Activated T-helper 2 cell treated with anti-CD3 and anti-CD28 coated beads, Interferon-gamma antibody, Interleukin-2, Interleukin-4, amounts not matched to agents 10 μg/mL and 5 μg/mL and 100 μg/mL, durations not matched to agents 14 hours and 24 hours and 36 hours (primary cell): ENCODE measurements at regions not wholly inside any gene's neighbourhood (a gene's known extent, or its start where the extent isn't known, plus 50 kb on each side); places are given as distances from the start of the nearest gene placed in this dataset.

Experiments used
- DNase-seq: peaks from one replicate; pipeline ENCODE4 v3.0.0; 2021; ENCODE audit warnings: low spot score
- H3K27ac Mint-ChIP-seq: one replicate; pipeline ENCODE4 v1.8.0; 2021; ENCODE audit warnings: mixed read lengths
- H3K27me3 Mint-ChIP-seq: one replicate; pipeline ENCODE4 v1.8.0; 2021; ENCODE audit warnings: low read depth, mixed read lengths
- H3K36me3 Mint-ChIP-seq: one replicate; pipeline ENCODE4 v1.8.0; 2021; ENCODE audit warnings: low read depth, mixed read lengths
- H3K4me1 Mint-ChIP-seq: one replicate; pipeline ENCODE4 v1.8.0; 2021; ENCODE audit warnings: low read depth, mixed read lengths
- H3K4me3 Mint-ChIP-seq: one replicate; pipeline ENCODE4 v1.8.0; 2021; ENCODE audit warnings: low read depth, mild to moderate bottlenecking, moderate library complexity, mixed read lengths
- H3K9me3 Mint-ChIP-seq: one replicate; pipeline ENCODE4 v1.8.0; 2021; ENCODE audit warnings: mixed read lengths
- intact Hi-C: fragments of 100-400 bp; cut with micrococcal nuclease; formaldehyde crosslinking; loops from one replicate; pipeline ENCODE4 v1.15.1; 2023

DNA sequence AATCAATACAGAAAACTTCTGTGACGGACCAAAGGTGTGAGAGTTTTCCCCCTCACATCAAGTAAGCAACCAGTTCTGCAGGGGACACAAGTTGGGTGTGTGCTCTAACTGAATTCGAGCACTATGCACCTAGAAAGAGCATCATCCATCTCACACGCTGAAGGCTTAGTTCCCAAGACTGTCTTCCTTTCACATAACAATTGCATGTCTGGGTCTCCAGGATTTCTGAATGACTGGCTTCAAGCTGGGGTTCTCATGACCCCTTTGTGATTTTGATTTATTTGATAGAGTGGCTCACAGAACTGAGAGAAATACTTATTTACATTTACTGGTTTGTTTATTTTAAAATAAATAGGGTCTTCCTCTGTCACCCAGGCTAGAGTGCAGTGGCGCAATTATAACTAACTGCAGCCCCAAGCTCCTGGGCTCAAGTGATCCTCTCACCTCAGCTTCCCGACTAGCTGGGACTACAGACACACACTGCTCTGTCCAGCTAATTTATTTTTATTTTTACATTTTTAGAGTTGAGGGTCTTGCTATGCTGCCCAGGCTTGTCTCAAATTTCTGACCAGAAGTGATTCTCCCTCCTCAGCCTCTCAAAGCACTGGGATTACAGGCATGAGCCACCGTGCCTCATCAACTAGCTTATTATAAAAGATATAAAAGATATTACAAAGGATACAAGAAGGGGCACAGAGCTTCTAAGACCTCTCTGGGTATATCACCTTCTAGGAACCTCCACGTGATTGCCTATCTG lies 316.7 kb upstream of the CDH12 start:
- peaks cover 31% of the 10 kb centered on the region for H3K9me3 Mint-ChIP-seq
- no peaks in the 10 kb centered on the region for H3K27me3 Mint-ChIP-seq
- DNase-seq: no peak
- H3K27ac Mint-ChIP-seq: no peak overlapping the region
- no peak overlapping the region for H3K4me3 Mint-ChIP-seq
- H3K4me1 Mint-ChIP-seq: no peaks in the 10 kb centered on the region
- intact Hi-C loops: no loop called here
- H3K36me3 Mint-ChIP-seq: no peaks in the 10 kb centered on the region

DNA sequence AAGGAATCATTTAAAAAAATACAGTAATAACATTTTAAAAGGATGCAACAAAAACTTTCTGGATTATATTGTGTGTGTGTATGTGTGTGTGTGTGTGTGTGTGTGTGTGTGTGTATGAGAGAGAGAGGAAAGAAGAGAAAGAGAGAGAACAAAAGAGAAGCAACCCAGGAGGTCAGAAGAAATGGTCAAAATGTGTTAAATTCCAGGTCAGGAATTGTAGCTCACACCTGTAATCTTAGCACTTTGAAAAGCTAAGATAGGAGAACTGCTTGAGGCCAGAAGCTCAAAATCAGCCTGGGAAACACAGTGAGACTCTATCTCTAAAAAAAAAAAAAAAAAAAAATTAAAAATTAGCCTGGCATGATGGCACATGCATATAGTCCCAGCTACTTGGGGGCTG lies 311.8 kb upstream of the CDH12 start:
- Mint-ChIP-seq H3K4me3 (no peak overlapping the region), H3K4me1 (no peaks in the 10 kb centered on the region), H3K27ac (no peak overlapping the region), H3K36me3 (no peaks in the 10 kb centered on the region), H3K9me3 (peaks cover 7% of the 10 kb centered on the region), H3K27me3 (no peaks in the 10 kb centered on the region)
- intact Hi-C loops: no loop called here
- no peak for DNase-seq

- Mint-ChIP-seq H3K27me3 (no peaks in the 10 kb centered on the region), H3K36me3 (no peaks in the 10 kb centered on the region), H3K4me1 (no peaks in the 10 kb centered on the region), H3K27ac (no peak overlapping the region), H3K9me3 (peaks cover 14% of the 10 kb centered on the region), H3K4me3 (no peak overlapping the region)
- intact Hi-C loops: no loop called here
- no peak for DNase-seq
These were observed 305.0 kb upstream of the CDH12 start for GRCh38 chr5:23158179-23158578.

GRCh38 chr5:23157716-23158115 lies 304.6 kb upstream of the CDH12 start:
- H3K4me3 Mint-ChIP-seq: no peak overlapping the region
- no peaks in the 10 kb centered on the region for H3K36me3 Mint-ChIP-seq
- intact Hi-C loops: no loop called here
- H3K4me1 Mint-ChIP-seq: no peaks in the 10 kb centered on the region
- peaks cover 14% of the 10 kb centered on the region for H3K9me3 Mint-ChIP-seq
- no peak overlapping the region for H3K27ac Mint-ChIP-seq
- no peak for DNase-seq
- H3K27me3 Mint-ChIP-seq: no peaks in the 10 kb centered on the region

- no peaks in the 10 kb centered on the region for H3K27me3 Mint-ChIP-seq
- intact Hi-C loops: no loop called here
- no peaks in the 10 kb centered on the region for H3K36me3 Mint-ChIP-seq
- H3K27ac Mint-ChIP-seq: no peak overlapping the region
- no peaks in the 10 kb centered on the region for H3K4me1 Mint-ChIP-seq
- H3K4me3 Mint-ChIP-seq: no peak overlapping the region
- peaks cover 14% of the 10 kb centered on the region for H3K9me3 Mint-ChIP-seq
- no peak for DNase-seq
These were observed 304.0 kb upstream of the CDH12 start for GRCh38 chr5:23157169-23157568.

- Mint-ChIP-seq H3K27ac (no peak overlapping the region), H3K4me3 (no peak overlapping the region), H3K27me3 (no peaks in the 10 kb centered on the region), H3K9me3 (peaks cover 52% of the 10 kb centered on the region), H3K36me3 (no peaks in the 10 kb centered on the region), H3K4me1 (no peaks in the 10 kb centered on the region)
- intact Hi-C loops: no loop called here
- no peak for DNase-seq
These were observed 294.5 kb upstream of the CDH12 start for GRCh38 chr5:23147625-23148024.

DNA sequence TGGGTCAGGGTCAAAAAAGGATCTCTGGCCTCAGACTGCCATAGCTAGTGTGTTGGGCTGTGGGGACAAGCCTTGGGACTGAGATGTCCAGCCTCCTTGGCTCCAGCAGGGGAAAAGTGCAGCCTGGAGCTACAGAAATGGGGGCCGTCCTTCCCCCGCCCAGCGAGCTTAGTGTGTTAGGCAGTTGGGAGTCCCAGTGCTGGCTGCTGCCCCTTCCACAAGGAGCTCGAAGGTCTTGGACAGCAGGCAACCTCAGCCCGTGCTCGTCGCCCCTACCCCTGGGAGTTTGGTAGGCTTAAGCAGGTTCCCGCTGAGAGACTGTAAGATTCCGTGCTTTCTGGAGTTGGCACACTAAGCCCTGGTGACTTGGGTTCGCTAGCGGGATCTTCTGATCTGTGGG lies 293.0 kb upstream of the CDH12 start:
- intact Hi-C loops: no loop called here
- Mint-ChIP-seq H3K36me3 (no peaks in the 10 kb centered on the region), H3K4me1 (no peaks in the 10 kb centered on the region), H3K27me3 (no peaks in the 10 kb centered on the region), H3K27ac (no peak overlapping the region), H3K4me3 (no peak overlapping the region), H3K9me3 (peaks cover 51% of the 10 kb centered on the region)
- no peak for DNase-seq

GRCh38 chr5:23139338-23140171 lies 286.4 kb upstream of the CDH12 start:
- no peaks in the 10 kb centered on the region for H3K27me3 Mint-ChIP-seq
- DNase-seq: no peak
- H3K27ac Mint-ChIP-seq: no peak overlapping the region
- intact Hi-C loops: no loop called here
- no peaks in the 10 kb centered on the region for H3K4me1 Mint-ChIP-seq
- peaks cover 25% of the 10 kb centered on the region for H3K9me3 Mint-ChIP-seq
- H3K4me3 Mint-ChIP-seq: no peak overlapping the region
- no peaks in the 10 kb centered on the region for H3K36me3 Mint-ChIP-seq

DNA sequence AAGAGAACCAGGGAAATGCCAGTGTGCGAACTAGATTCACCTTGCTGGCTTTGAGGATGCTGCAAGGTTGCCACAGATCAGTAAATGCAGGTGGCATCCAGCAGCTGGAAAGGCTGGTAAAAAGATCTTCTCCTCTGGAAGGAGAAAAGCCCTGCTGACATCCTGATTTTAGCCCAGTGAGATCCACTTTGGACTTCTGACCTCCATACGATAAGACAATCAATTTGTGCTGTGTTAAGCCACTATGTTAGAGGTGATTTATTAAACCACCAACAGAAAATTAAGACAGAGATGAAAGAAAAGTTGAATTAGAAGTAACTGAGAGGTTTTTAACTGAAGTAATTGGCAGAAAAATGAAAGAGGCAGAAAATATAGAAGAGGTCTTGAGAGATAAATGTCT lies 283.8 kb upstream of the CDH12 start:
- Mint-ChIP-seq H3K9me3 (peaks cover 8% of the 10 kb centered on the region), H3K4me3 (no peak overlapping the region), H3K4me1 (no peaks in the 10 kb centered on the region), H3K27me3 (no peaks in the 10 kb centered on the region), H3K36me3 (no peaks in the 10 kb centered on the region), H3K27ac (no peak overlapping the region)
- no peak for DNase-seq
- intact Hi-C loops: no loop called here

DNA sequence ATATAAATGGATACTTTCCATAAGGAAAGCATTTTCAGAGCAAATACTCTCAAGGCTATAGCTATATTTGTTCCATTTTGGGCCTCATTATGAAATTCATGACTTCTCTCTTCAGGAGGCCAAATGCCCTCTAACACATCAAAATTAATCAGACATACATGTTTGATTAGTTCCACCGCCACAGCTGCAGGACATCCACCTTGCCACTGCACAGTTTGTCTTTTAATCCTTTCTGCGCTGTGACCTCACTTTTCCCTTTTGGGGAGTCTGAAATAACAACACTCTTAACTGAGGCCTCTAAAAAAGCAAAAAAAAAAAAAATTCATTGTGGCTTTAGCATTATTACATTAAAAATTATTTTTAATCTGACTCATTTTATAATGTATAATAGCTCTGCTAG lies 279.1 kb upstream of the CDH12 start:
- intact Hi-C loops: no loop called here
- Mint-ChIP-seq H3K27me3 (no peaks in the 10 kb centered on the region), H3K4me1 (no peaks in the 10 kb centered on the region), H3K4me3 (no peak overlapping the region), H3K36me3 (no peaks in the 10 kb centered on the region), H3K27ac (no peak overlapping the region), H3K9me3 (peaks cover 13% of the 10 kb centered on the region)
- DNase-seq: no peak

- Mint-ChIP-seq H3K27ac (no peak overlapping the region), H3K4me3 (no peak overlapping the region), H3K27me3 (no peaks in the 10 kb centered on the region), H3K4me1 (no peaks in the 10 kb centered on the region), H3K9me3 (peaks cover 28% of the 10 kb centered on the region), H3K36me3 (no peaks in the 10 kb centered on the region)
- intact Hi-C loops: no loop called here
- no peak for DNase-seq
These were observed 259.1 kb upstream of the CDH12 start for GRCh38 chr5:23112237-23112636.

DNA sequence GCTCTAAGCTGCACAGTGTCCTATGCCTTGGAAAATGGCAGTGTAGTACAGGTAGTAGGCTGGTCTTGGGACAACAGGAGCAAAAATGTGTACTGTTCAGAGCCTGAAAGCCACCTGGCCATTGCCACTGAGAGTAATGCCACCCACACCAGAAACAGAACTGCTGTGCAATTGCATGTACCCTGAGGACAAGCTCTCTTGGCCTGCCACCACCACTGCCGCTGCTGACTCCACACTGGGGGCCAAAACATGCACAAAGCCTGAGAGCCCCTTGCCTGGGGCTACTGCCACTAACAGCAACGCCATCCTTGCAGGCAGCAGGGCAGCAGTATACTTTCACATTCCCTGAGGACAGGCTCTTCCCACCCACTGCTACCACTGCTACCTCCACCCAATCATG lies 251.9 kb upstream of the CDH12 start:
- H3K36me3 Mint-ChIP-seq: no peaks in the 10 kb centered on the region
- H3K4me3 Mint-ChIP-seq: no peak overlapping the region
- H3K9me3 Mint-ChIP-seq: peaks cover 60% of the 10 kb centered on the region
- no peaks in the 10 kb centered on the region for H3K27me3 Mint-ChIP-seq
- no peak for DNase-seq
- intact Hi-C loops: no loop called here
- no peaks in the 10 kb centered on the region for H3K4me1 Mint-ChIP-seq
- no peak overlapping the region for H3K27ac Mint-ChIP-seq

GRCh38 chr5:23103566-23103965 lies 250.4 kb upstream of the CDH12 start:
- intact Hi-C loops: no loop called here
- Mint-ChIP-seq H3K27me3 (no peaks in the 10 kb centered on the region), H3K9me3 (peaks cover 63% of the 10 kb centered on the region), H3K4me1 (no peaks in the 10 kb centered on the region), H3K4me3 (no peak overlapping the region), H3K27ac (no peak overlapping the region), H3K36me3 (no peaks in the 10 kb centered on the region)
- DNase-seq: no peak
